ACHN (cell line): ENCODE measurements at regions not wholly inside any gene's neighbourhood (a gene's known extent, or its start where the extent isn't known, plus 50 kb on each side); places are given as distances from the start of the nearest gene placed in this dataset.

Experiments
- DNase-seq: peaks from one replicate; pipeline ENCODE4 v3.0.0-alpha.2; 2015
- in situ Hi-C: cut with HindIII; loops from 2 replicates; pipeline ENCODE4 v1.10.0; 2017; ENCODE audit warnings: low sequenced_read_pairs, low pct_ligation_motif_present, low pct_unique_long_range_greater_than_20kb

- in situ Hi-C loops = no loop called here
- DNase-seq = no peak
Measured at GRCh38 chr22:49068861-49069500, 758.7 kb downstream of the BRD1 start.

- no peak for DNase-seq
- in situ Hi-C loops = no loop called here
Measured at GRCh38 chr22:49067504-49067903, 760.2 kb downstream of the BRD1 start.

GRCh38 chr22:49066619-49067018, 761.1 kb downstream of the BRD1 start:
- DNase-seq = no peak
- in situ Hi-C loops = no loop called here

- in situ Hi-C loops = no loop called here
- DNase-seq = no peak
Measured at GRCh38 chr22:49064836-49065235, 762.8 kb downstream of the BRD1 start.

GRCh38 chr22:49063545-49063890, 764.2 kb downstream of the BRD1 start:
- no peak for DNase-seq
- in situ Hi-C loops = no loop called here

- in situ Hi-C loops = no loop called here
- no peak for DNase-seq
Measured at GRCh38 chr22:49062802-49063544, 764.7 kb downstream of the BRD1 start.

GRCh38 chr22:49062155-49062801, 765.4 kb downstream of the BRD1 start:
- in situ Hi-C loops = no loop called here
- no peak for DNase-seq

GRCh38 chr22:49057910-49058309, 769.8 kb downstream of the BRD1 start:
- DNase-seq = no peak
- in situ Hi-C loops = no loop called here

- no peak for DNase-seq
- in situ Hi-C loops = no loop called here
Measured at GRCh38 chr22:49056301-49056700, 771.4 kb downstream of the BRD1 start.

GRCh38 chr22:49055406-49055805, 772.3 kb downstream of the BRD1 start:
- no peak for DNase-seq
- in situ Hi-C loops = no loop called here

GRCh38 chr22:49053578-49053977, 774.1 kb downstream of the BRD1 start:
- in situ Hi-C loops = no loop called here

GRCh38 chr22:49052560-49052959, 775.1 kb downstream of the BRD1 start:
- in situ Hi-C loops = no loop called here
- DNase-seq = no peak

More at GRCh38 chr22:49053578-49053977, 774.1 kb downstream of the BRD1 start:
- DNase-seq = no peak

GRCh38 chr22:49052023-49052538, 775.6 kb downstream of the BRD1 start:
- in situ Hi-C loops = no loop called here
- DNase-seq = no peak

GRCh38 chr22:49051491-49052022, 776.1 kb downstream of the BRD1 start:
- DNase-seq = no peak
- in situ Hi-C loops = no loop called here

- DNase-seq = no peak
- in situ Hi-C loops = no loop called here
Measured at GRCh38 chr22:49049691-49050090, 778.0 kb downstream of the BRD1 start.

GRCh38 chr22:49048591-49048990, 779.1 kb downstream of the BRD1 start:
- no peak for DNase-seq
- in situ Hi-C loops = no loop called here

- no peak for DNase-seq
- in situ Hi-C loops = no loop called here
Measured at GRCh38 chr22:49047447-49047846, 780.2 kb downstream of the BRD1 start.

GRCh38 chr22:49046546-49047361, 780.9 kb downstream of the BRD1 start:
- in situ Hi-C loops = no loop called here
- DNase-seq = peak; percentile 23
